ENCODE measurements at regions not wholly inside any gene's neighbourhood (a gene's known extent, or its start where the extent isn't known, plus 50 kb on each side); places are given as distances from the start of the nearest gene placed in this dataset.

GRCh38 chr5:173823721-173824567 is 64.2 kb upstream of the CPEB4 start:
- POLR2A ChIA-PET: no interaction called here
- Histone ChIP-seq H3K9ac (ENCODE audit: insufficient read depth in 1 of 2, low read depth in 2 of 2, low read length in 2 of 2) (no peak overlapping the region; a peak in 1 of 4 replicates), H3K36me3 (ENCODE audit: control insufficient read depth, insufficient read depth, low read length) (no peaks in the 10 kb centered on the region), H3K79me2 (ENCODE audit: control insufficient read depth, insufficient read depth, low read length) (no peaks in the 10 kb centered on the region), H3K9me3 (replicated peaks; ENCODE audit: control insufficient read depth, insufficient read depth, low read depth, low read length) (0 out of 2 replicates have a peak, but pooled peaks cover 5% of the 10 kb centered on the region), H3K4me1 (replicated peaks in 1 of 2; ENCODE audit: control insufficient read depth in 2 of 2, insufficient read depth in 2 of 2, low read length in 2 of 2) (peaks cover 13 to 40% of the 10 kb centered on the region in 2 experiments), H3K4me3 (no peak overlapping the region), H3K4me2 (ENCODE audit: insufficient read depth, low read length) (no peak overlapping the region), H4K20me1 (replicated peaks; ENCODE audit: control insufficient read depth, insufficient read depth, low read length) (no peaks in the 10 kb centered on the region), H2AFZ (ENCODE audit: low read depth, low read length) (no peak overlapping the region), H3K27me3 (ENCODE audit: control insufficient read depth in 2 of 2, insufficient read depth in 2 of 2, low read length in 2 of 2) (no peaks in the 10 kb centered on the region), H3K27ac (ENCODE audit: extremely low read depth, low read depth, low read length) (no peak overlapping the region), H3K9me1 (ENCODE audit: control insufficient read depth, insufficient read depth, low read length) (no peaks in the 10 kb centered on the region)
- FAIRE-seq (no peak), DNase-seq (ENCODE audit: extremely low read depth in 1 of 4, low spot score in 3 of 4) (no peak), ATAC-seq (no peak)
- in situ Hi-C loops (cut with MboI) (no loop called here), intact Hi-C loops (cut with micrococcal nuclease) (no loop called here)
- BruUV-seq (replicated peaks): no TSS peak
- peak; percentile 30; the same call in 1 of the 2 replicates for TF ChIP-seq TEAD4 (IDR thresholded peaks at IDR 0.05; ENCODE audit: low read length)
- no peak for TF ChIP-seq TEAD4 (CRISPR knock-in tag; IDR thresholded peaks at IDR 0.05; ENCODE audit: borderline replicate concordance)
- 0 out of 4 replicates have a peak, but pooled peaks of 1 of the 2 experiments have one; percentile 17 for TF ChIP-seq TEAD1 (CRISPR knock-in tag; IDR thresholded peaks at IDR 0.05)
- no peak for TF ChIP-seq NR2C2 (CRISPR knock-in tag; IDR thresholded peaks at IDR 0.05)
- 0 out of 2 replicates have a peak, but pooled peaks have one; percentile 6 for TF ChIP-seq NR2C2 (tag; IDR thresholded peaks at IDR 0.05)
- no peak for TF ChIP-seq CREM (IDR thresholded peaks at IDR 0.05; ENCODE audit: low read depth)
- CTCF ChIA-PET (ENCODE audit: low intra/inter-chr PET ratio): no interaction called here
- WGBS (ENCODE audit: insufficient coverage, low coverage, missing lambda C conversion rate): 77% methylated on average over 10 of the region's 10 CpGs

Measured in K562 (cell line).